ENCODE measurements at regions not wholly inside any gene's neighbourhood (a gene's known extent, or its start where the extent isn't known, plus 50 kb on each side); places are given as distances from the start of the nearest gene placed in this dataset.

- DNase-seq (ENCODE audit: low read depth in 2 of 2), result no peak
Observed at GRCh38 chr13:99822820-99823219, 148.7 kb downstream of the ZIC5 start.

GRCh38 chr13:99821741-99822140, 149.8 kb downstream of the ZIC5 start:
- DNase-seq (ENCODE audit: low read depth in 2 of 2), result no peak

- DNase-seq (ENCODE audit: low read depth in 2 of 2), result no peak
Observed at GRCh38 chr13:99819967-99820366, 151.6 kb downstream of the ZIC5 start.

- DNase-seq (ENCODE audit: low read depth in 2 of 2), result no peak
Observed at GRCh38 chr13:99816321-99816720, 155.2 kb downstream of the ZIC5 start.

GRCh38 chr13:99813336-99814095, 158.1 kb downstream of the ZIC5 start:
- no peak for DNase-seq (ENCODE audit: low read depth in 2 of 2)

GRCh38 chr13:99812625-99813024, 158.9 kb downstream of the ZIC5 start:
- DNase-seq (ENCODE audit: low read depth in 2 of 2), result no peak

- DNase-seq (ENCODE audit: low read depth in 2 of 2), result no peak
Observed at GRCh38 chr13:99811067-99811700, 160.4 kb downstream of the ZIC5 start.

- DNase-seq (ENCODE audit: low read depth in 2 of 2), result no peak
Observed at GRCh38 chr13:99809926-99810325, 161.6 kb downstream of the ZIC5 start.

GRCh38 chr13:99809496-99809895, 162.1 kb downstream of the ZIC5 start:
- no peak for DNase-seq (ENCODE audit: low read depth in 2 of 2)

- DNase-seq (ENCODE audit: low read depth in 2 of 2), result no peak
Observed at GRCh38 chr13:99808786-99809185, 162.8 kb downstream of the ZIC5 start.

GRCh38 chr13:99806671-99807070, 164.9 kb downstream of the ZIC5 start:
- DNase-seq (ENCODE audit: low read depth in 2 of 2), result no peak

GRCh38 chr13:99805361-99805760, 166.2 kb downstream of the ZIC5 start:
- no peak for DNase-seq (ENCODE audit: low read depth in 2 of 2)

- DNase-seq (ENCODE audit: low read depth in 2 of 2), result no peak
Observed at GRCh38 chr13:99803141-99803540, 168.4 kb downstream of the ZIC5 start.

GRCh38 chr13:99802416-99802815, 169.2 kb downstream of the ZIC5 start:
- no peak for DNase-seq (ENCODE audit: low read depth in 2 of 2)

GRCh38 chr13:99800951-99801350, 170.6 kb downstream of the ZIC5 start:
- no peak for DNase-seq (ENCODE audit: low read depth in 2 of 2)

GRCh38 chr13:99800011-99800410, 171.6 kb downstream of the ZIC5 start:
- DNase-seq (ENCODE audit: low read depth in 2 of 2), result no peak

- DNase-seq (ENCODE audit: low read depth in 2 of 2), result no peak
Observed at GRCh38 chr13:99798756-99799155, 172.8 kb downstream of the ZIC5 start.

- no peak for DNase-seq (ENCODE audit: low read depth in 2 of 2)
Observed at GRCh38 chr13:99797691-99798090, 173.9 kb downstream of the ZIC5 start.

- no peak for DNase-seq (ENCODE audit: low read depth in 2 of 2)
Observed at GRCh38 chr13:99796175-99796819, 175.3 kb downstream of the ZIC5 start.

- no peak for DNase-seq (ENCODE audit: low read depth in 2 of 2)
Observed at GRCh38 chr13:99792079-99792921, 179.3 kb downstream of the ZIC5 start.

- no peak for DNase-seq (ENCODE audit: low read depth in 2 of 2)
Observed at GRCh38 chr13:99782669-99783068, 188.9 kb downstream of the ZIC5 start.

- DNase-seq (ENCODE audit: low read depth in 2 of 2), result no peak
Observed at GRCh38 chr13:99778500-99778899, 193.1 kb downstream of the ZIC5 start.
